NCI-H1417 (cell line): ENCODE measurements at regions not wholly inside any gene's neighbourhood (a gene's known extent, or its start where the extent isn't known, plus 50 kb on each side); places are given as distances from the start of the nearest gene placed in this dataset.

Experiments
- DNase-seq, 3 experiments: peaks; one replicate each; lab custom pipeline; 2025; lab: John Stamatoyannopoulos, UW

DNA sequence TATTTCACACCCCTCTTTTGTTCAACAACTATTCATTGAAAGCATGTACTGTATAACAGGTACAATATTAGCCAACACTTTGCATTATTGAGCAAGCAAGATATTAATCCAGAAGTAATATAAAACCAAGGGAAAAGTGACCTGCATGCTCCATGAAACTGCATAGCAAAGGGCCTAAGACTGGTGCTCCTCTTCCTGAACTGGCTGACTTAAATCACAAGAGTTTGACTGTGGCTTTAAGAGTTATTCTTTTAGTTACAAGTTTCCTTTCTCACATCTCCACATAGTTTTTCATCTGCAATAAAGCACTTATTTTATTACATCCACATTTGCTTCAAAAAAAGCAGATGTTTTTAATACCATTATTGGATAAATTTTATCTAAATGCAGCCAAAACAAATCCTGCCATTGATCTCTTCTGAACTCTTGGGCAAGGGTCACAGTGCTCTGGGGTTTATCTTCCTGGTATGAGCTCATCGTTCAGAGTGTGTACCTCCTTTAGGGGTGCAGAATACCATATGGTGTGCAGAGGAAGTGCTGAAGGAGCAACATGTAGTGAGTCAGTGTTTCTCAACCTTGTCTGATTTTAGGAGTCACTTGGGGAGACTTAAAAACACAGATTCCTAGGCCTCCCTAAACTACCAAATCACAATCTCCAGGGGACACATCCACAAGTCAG is 1225.9 kb upstream of the MAP3K7 start:
- DNase-seq: no peak

DNA sequence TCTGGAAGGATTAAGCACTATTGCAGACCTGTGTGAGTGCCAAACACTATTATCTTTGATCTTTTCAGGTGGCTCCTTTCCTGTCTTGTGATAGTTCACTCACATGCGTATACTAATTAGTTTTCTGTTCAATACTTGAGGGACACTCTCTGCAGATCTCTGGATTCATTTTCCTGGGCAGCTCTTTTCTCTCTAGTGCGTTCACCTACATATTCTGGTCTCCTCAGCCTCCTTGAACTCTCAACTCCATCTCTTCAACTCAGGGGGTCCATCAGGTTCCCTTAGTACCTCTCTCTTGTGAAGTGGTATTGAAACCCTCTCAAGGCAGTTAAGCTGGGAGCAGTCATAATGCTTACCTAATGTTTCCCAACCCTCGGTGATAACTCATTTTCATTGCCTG is 1218.1 kb upstream of the MAP3K7 start:
- no peak for DNase-seq

DNA sequence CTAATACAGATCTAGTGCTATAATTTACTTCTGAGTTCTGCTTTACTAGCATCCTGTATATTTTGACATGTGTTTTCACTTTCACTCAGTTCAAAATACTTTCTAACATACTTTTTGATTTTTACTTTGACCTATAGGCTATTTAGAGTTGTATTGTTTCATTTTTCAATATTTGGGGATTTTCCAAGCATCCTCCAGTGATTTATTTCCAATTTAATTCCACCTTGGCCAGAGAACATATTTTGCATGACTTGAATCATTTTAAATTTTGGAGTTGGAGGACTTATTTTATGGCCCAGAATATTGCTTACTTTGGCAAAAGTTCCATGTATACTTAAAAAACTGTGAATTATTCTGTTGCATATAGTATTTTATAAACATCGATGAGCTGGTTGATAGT is 1215.6 kb upstream of the MAP3K7 start:
- DNase-seq: no peak

DNA sequence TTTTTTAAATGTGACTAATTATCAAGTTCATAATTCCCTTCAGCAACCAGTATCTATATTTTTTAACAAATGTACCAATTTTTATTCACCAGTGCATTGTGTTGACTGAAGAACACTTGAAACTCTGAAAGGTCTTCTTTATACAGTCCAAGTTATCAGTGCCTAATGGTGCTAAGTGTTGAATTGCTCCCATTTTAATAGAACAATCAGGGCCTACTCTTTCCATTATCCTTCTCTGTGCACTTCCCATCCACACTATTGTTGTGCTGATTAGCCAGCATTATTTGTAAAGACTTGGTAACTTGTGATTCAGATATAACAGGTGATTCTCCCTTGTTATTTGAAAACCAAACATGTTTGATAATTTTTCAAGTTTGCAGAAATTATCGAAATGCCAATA is 1209.7 kb upstream of the MAP3K7 start:
- DNase-seq: peak in 1 of 3 experiments; percentile 59

DNA sequence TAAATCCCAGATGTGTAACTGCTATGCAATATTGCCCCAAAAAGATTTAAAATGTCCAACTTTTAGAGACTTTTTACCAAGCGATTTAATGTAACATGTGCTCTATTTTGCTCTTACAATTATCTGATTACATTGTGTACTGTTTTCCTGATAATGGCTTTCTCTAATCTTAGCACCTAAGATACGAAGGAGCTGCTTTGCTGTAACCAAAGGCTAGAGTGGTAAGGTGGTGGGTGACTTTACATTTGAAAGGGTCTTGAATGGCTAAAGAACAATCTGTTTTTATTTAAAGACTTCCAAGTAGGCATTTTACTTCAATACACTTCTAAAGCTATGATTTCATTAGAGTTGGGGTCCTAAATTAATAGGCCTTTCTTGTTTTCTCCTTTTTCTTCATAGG is 1201.6 kb upstream of the MAP3K7 start:
- no peak for DNase-seq

- no peak for DNase-seq
Observed at GRCh38 chr6:91786474-91787184, 1199.8 kb upstream of the MAP3K7 start.

DNA sequence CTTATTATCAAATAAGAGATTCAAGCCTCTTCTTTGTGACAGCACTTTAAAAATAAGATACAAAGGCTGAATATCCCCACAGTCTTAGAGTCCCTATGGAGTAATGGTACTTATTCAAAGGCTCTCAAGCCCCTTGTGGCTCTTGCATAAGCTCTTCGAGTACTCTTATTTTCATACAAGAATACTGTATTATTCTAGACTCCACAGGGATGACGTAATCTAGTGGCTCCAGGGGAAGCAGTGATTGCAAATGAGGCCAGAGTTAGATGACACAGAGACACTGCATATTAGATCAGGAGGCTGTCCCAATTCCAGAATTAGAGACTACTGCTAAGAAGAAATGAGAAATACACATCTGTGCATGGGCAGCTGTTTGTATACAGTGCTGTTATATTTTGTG is 1195.9 kb upstream of the MAP3K7 start:
- peak in 1 of 3 experiments; percentile 6 for DNase-seq

GRCh38 chr6:91781946-91782345 is 1195.1 kb upstream of the MAP3K7 start:
- DNase-seq: no peak

DNA sequence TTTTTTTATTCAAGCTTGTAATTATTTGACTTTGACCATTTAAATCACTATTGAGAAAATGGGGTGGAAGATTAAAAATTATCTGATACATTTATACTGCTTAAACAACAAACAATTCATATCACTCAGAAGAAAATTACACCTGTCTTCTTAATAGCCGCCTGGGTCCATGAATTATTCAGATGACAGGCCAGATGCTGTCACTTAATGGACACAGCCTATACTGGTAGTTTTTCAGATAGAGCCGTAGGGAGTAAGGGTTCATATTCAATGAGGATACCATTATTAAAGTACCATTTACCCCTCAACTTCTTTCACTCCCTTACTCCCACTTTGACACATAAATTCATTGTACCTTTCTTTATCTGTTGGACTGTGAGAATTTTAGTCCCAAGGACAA is 1193.4 kb upstream of the MAP3K7 start:
- DNase-seq: peak in 2 of 3 experiments; percentile 14 to 74

DNA sequence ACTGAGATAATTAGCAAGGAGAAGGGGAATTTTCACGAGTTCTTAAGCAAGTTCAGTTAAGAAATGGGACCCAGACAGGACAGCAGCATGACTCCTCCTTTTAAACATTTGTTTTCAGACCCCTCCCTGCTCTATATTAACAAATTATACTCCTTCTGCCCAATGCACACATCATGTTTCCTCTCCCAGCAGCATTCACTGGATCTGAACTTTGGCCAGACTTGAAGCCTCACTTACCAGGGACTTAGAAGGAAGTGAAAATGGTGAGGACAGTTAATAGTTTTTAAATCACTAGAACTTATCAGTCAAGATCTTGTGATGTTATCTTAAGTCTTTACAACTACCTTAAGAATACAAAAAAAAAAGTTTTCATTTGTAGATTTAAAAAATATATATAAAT is 1174.7 kb upstream of the MAP3K7 start:
- DNase-seq: no peak

DNA sequence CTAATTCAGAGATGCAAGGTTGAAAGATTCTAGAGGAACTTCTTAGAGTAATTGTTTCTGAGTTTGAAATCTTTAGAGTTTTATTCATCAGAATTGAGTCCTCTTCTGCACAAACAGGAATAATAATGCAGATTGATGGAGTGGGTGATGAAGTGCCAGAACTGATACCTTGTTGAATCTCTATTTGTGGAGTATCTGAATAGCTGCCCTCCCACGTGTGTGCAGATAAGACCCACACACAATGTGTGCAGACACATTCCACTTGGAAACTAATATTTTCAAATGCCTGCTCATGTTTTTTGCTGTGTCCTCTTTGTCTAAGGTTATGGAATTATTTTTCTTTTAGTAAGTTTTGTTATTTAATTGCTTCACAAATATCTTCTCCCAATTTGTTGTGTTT is 1167.8 kb upstream of the MAP3K7 start:
- no peak for DNase-seq

DNA sequence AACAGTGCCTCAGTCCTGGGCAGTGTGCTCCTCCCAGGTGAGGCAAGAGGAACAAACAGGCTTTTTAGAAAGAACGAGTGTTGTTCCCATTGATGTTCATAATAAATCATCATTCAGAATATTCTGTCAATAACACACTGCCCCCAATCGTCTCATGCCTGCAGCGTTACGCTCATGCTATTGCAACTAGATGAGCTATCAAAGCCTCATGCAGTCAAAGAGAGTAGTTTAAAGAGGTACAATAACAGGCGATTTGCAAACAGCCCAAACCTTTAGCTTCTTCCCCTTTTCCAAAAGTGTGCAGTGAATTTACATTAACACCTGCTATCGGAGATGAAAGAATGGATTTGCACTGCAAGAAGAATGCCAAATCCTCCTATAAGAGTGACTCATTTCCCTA is 1164.7 kb upstream of the MAP3K7 start:
- DNase-seq: peak in 1 of 3 experiments; percentile 7

- DNase-seq: no peak
Observed at GRCh38 chr6:91744566-91744965, 1157.7 kb upstream of the MAP3K7 start.

GRCh38 chr6:91743756-91744155 is 1156.9 kb upstream of the MAP3K7 start:
- DNase-seq: no peak

DNA sequence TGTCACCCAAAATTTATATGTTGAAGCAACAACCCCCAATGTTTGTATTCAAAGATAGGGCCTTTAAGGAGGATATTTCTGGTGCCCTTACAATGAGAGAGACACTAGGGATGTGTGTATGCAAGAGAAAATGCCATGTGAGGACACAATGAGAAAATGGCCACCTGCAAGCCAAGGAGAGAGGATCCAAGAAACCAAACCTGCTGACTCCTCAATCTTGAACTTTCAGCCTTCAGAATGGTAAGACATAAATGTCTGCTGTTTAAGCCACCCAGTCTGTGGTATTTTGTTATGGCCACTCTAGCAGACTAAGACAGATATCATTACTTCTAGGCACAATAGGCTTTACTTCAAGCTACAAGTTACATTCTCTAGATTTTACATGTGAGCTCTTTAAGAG is 1145.1 kb upstream of the MAP3K7 start:
- DNase-seq: no peak

- DNase-seq: no peak
Observed at GRCh38 chr6:91730710-91731109, 1143.8 kb upstream of the MAP3K7 start.

GRCh38 chr6:91720324-91720723 is 1133.5 kb upstream of the MAP3K7 start:
- no peak for DNase-seq

- DNase-seq: no peak
Observed at GRCh38 chr6:91719414-91719813, 1132.5 kb upstream of the MAP3K7 start.

DNA sequence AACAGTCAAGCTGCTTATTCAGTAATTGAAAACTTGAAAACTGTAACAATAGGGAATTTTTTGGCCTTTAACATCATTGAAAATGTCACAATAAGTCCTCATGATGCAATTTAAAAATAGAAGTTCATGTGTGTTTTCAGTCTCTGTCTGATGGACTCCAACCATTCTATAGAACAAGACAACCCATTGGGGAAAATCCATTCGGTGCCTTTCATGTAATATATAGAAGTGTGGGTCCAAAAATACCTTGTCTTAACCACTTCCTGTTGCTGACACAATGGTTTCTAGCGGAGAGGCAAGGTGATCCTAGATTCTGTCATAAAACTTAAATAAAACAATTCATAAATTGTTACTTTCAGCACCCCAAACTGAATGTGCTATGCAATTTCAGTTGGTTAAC is 1131.3 kb upstream of the MAP3K7 start:
- DNase-seq: no peak

DNA sequence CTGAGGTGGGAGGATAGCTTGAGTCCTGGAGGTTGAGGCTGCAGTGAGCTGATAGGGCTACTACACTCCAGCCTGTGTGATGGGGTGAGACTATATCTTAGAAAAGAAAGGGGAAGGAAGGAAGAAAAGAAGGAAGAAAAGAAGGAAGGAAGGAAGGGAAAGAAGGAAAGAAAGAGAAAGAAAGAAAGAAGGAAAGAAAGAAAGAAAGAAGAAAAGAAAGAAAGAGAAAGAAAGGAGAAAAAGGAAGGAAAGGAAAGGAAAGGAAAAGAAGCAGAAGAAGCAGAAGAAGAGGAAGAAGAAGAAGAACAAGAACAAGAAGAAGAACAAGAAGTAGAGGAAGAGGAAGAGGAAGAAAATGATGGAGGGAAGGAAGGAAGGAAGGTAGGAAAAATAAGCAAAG is 1130.2 kb upstream of the MAP3K7 start:
- DNase-seq: no peak

- no peak for DNase-seq
Observed at GRCh38 chr6:91716361-91716760, 1129.5 kb upstream of the MAP3K7 start.

DNA sequence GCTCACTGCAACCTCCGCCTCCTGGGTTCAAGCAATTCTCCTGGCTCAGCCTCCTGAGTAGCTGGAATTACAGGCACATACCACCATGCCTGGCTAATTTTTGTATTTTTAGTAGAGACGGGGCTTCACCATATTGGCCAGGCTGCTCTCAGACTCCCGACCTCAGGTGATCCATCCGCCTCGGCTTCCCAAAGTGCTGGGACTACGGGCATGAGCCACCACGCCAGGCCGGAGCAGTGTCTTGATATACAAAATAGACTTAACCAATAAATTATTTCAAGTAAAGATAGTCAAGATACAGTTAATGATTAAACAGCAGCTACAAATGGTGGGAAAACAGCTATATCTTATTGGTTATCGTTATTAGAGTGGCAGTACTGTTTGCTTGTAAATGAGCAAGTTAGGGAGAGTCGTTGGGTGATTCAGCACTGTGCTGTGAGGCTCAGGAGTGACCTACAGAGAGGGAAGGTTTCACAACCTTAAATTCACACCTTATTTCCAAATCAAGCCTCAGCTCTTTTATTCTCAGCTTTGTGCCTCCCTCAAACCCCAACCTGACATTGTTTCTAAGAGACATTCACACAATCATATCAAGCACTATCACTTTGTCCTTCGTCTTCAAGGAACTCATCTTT is 1128.4 kb upstream of the MAP3K7 start:
- no peak for DNase-seq

DNA sequence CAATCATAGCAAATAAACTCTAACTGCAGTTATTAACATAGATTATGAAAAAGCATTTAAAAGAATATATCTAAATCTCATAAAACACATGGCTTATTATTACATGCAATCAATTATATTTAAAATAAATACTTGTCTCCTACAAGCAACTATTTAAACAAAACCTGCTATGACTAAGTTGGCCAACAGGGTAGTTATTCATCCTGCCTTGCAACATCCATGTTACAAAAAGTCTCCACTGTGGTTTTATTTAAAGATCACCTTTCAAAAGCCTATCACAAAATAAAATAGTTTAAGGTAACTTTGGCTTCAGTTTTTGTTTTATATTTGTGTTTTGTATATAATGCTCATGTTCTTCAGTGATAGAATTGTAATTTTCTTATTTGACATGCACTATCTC is 1127.0 kb upstream of the MAP3K7 start:
- DNase-seq: peak in 2 of 3 experiments; percentile 61 to 93
